NT2/D1 (cell line): ENCODE measurements at regions not wholly inside any gene's neighbourhood (a gene's known extent, or its start where the extent isn't known, plus 50 kb on each side); places are given as distances from the start of the nearest gene placed in this dataset.
"Not testable (repeated sequence)": the region's sequence is repeated elsewhere in the genome, so short reads cannot be mapped to it uniquely, and the experiment has no call there.

Experiments
- DNase-seq: peaks from one replicate; pipeline ENCODE4 v3.0.0-alpha.2; 2011; ENCODE audit warnings: low read depth, low spot score
- H3K27me3 ChIP-seq: 2 replicates; pipeline ENCODE4 v1.6.0; 2011; ENCODE audit warnings: mild to moderate bottlenecking; ENCODE audit not compliant: insufficient read length, insufficient read depth
- H3K36me3 ChIP-seq: 2 replicates; pipeline ENCODE4 v1.6.1; 2011; ENCODE audit warnings: mild to moderate bottlenecking, low read length, mixed read lengths; ENCODE audit not compliant: insufficient read depth, insufficient read length
- H3K4me1 ChIP-seq: 2 replicates; pipeline ENCODE4 v1.5.1; 2011; ENCODE audit not compliant: insufficient read depth, insufficient read length
- H3K4me3 ChIP-seq: 2 replicates; pipeline ENCODE4 v1.5.1; 2011; ENCODE audit warnings: low read depth; ENCODE audit not compliant: insufficient read length
- H3K9ac ChIP-seq: 2 replicates; pipeline ENCODE4 v1.6.0; 2011; ENCODE audit warnings: low read depth; ENCODE audit not compliant: insufficient read length
- H3K9me3 ChIP-seq: 2 replicates; pipeline ENCODE4 v1.5.1; 2011; ENCODE audit warnings: mild to moderate bottlenecking, low read length; ENCODE audit not compliant: insufficient read depth
- SUZ12 ChIP-seq: IDR thresholded peaks from 2 replicates; pipeline ENCODE4 v1.6.1; 2011; ENCODE audit not compliant: insufficient read length, insufficient read depth; ENCODE audit errors: extremely low read depth
- YY1 ChIP-seq: IDR thresholded peaks from 2 replicates; pipeline ENCODE4 v1.6.1; 2011; ENCODE audit not compliant: insufficient read length, insufficient read depth
- ZNF274 ChIP-seq: IDR thresholded peaks from 2 replicates; pipeline ENCODE4 v1.6.1; 2011; ENCODE audit warnings: mild to moderate bottlenecking, low read depth, low read length

GRCh38 chr17:70324031-70324430, 154.7 kb downstream of the KCNJ2 start:
- H3K36me3 ChIP-seq: no peaks in the 10 kb centered on the region
- DNase-seq: no peak
- TF ChIP-seq YY1: no peak
- TF ChIP-seq SUZ12: no peak
- TF ChIP-seq ZNF274: no peak
- no peaks in the 10 kb centered on the region for H3K27me3 ChIP-seq
- no peak overlapping the region for H3K9ac ChIP-seq
- no peaks in the 10 kb centered on the region for H3K4me1 ChIP-seq
- no peaks in the 10 kb centered on the region for H3K9me3 ChIP-seq
- no peak overlapping the region for H3K4me3 ChIP-seq

DNA sequence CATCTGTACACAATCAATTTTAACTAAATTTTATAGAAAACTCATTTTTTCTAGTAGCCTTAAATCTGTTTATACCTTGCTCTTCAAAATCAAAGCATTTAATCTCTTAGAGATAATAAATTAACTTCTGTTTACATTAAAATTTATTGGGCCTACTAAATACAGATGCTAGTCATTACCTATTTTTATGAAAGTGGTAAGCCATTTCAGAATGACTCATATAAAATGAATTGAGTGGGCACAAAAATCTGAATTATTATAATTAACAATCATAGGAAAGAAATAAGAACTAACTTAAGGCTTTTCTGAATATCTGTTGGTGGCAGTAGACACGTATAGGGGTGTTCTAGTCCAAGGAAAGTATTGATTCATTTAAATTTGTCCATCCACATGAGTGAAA, 157.9 kb downstream of the KCNJ2 start:
- Histone ChIP-seq H3K4me1 (no peaks in the 10 kb centered on the region), H3K9me3 (no peaks in the 10 kb centered on the region), H3K4me3 (no peak overlapping the region), H3K9ac (no peak overlapping the region), H3K36me3 (no peaks in the 10 kb centered on the region), H3K27me3 (no peaks in the 10 kb centered on the region)
- DNase-seq: no peak
- TF ChIP-seq YY1 (no peak), SUZ12 (no peak), ZNF274 (no peak)

DNA sequence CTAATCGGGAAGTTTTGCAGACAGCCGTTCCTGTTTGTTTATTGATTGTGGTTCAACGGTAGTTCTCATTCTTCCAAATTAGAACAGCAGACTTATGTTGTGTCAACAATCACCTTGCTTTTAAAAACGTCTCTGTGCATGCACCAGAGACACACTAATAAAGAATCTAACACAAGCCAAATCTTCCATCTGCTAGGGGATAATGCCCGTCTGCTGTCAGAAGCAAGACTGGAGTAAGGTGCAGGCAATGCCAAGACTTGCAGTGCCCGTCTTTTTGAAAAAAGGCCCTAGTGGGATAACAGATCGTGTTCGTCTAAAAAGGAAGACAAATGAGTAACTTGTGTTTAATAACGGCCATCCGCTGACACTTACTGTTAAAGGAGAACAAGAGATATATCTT, 158.4 kb downstream of the KCNJ2 start:
- Histone ChIP-seq H3K4me1 (no peaks in the 10 kb centered on the region), H3K36me3 (no peaks in the 10 kb centered on the region), H3K4me3 (no peak overlapping the region), H3K9ac (no peak overlapping the region), H3K9me3 (no peaks in the 10 kb centered on the region), H3K27me3 (no peaks in the 10 kb centered on the region)
- no peak for DNase-seq
- TF ChIP-seq ZNF274 (no peak), YY1 (no peak), SUZ12 (no peak)

- Histone ChIP-seq H3K36me3 (no peaks in the 10 kb centered on the region), H3K4me3 (no peak overlapping the region), H3K9me3 (no peaks in the 10 kb centered on the region), H3K4me1 (no peaks in the 10 kb centered on the region), H3K27me3 (no peaks in the 10 kb centered on the region), H3K9ac (no peak overlapping the region)
- TF ChIP-seq SUZ12: no peak
- TF ChIP-seq ZNF274: no peak
- TF ChIP-seq YY1: no peak
- DNase-seq: no peak
These were observed 160.4 kb downstream of the KCNJ2 start for GRCh38 chr17:70329721-70330120.

- H3K27me3 ChIP-seq, H3K4me3 ChIP-seq, H3K36me3 ChIP-seq, H3K9ac ChIP-seq, H3K9me3 ChIP-seq, DNase-seq, H3K4me1 ChIP-seq: not testable (repeated sequence)
These were observed 161.7 kb downstream of the KCNJ2 start for GRCh38 chr17:70331066-70331465.

GRCh38 chr17:70332356-70333210, 163.3 kb downstream of the KCNJ2 start:
- H3K4me1 ChIP-seq: no peaks in the 10 kb centered on the region
- no peaks in the 10 kb centered on the region for H3K36me3 ChIP-seq
- H3K9ac ChIP-seq: no peak overlapping the region
- no peak for DNase-seq
- TF ChIP-seq YY1 (no peak), SUZ12 (no peak), ZNF274 (no peak)
- H3K4me3 ChIP-seq: no peak overlapping the region
- no peaks in the 10 kb centered on the region for H3K9me3 ChIP-seq
- H3K27me3 ChIP-seq: no peaks in the 10 kb centered on the region

DNA sequence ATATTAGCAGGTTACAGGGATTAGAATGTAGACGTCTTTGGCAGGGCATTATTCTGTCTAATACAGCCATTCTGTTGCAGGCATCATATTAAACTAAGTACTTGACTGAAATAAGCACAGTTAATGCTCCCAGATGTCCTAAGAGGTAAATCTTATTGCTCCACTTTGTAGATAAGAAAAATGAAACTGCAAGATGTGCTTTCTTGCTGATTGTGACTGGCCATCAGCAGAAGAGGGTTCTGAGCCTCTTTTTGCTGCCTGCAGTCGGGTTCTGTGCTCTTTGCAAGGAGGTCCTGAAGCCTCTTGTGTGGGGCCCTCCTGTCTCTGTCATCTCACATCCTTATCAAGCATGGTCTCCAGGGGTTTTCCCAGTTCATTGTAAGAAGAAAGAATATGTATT, 167.1 kb downstream of the KCNJ2 start:
- H3K36me3 ChIP-seq: no peaks in the 10 kb centered on the region
- TF ChIP-seq SUZ12 (no peak), ZNF274 (no peak), YY1 (no peak)
- no peaks in the 10 kb centered on the region for H3K4me1 ChIP-seq
- no peaks in the 10 kb centered on the region for H3K9me3 ChIP-seq
- no peaks in the 10 kb centered on the region for H3K27me3 ChIP-seq
- no peak for DNase-seq
- no peak overlapping the region for H3K9ac ChIP-seq
- H3K4me3 ChIP-seq: no peak overlapping the region

GRCh38 chr17:70338946-70339354, 169.6 kb downstream of the KCNJ2 start:
- DNase-seq: no peak
- no peak overlapping the region for H3K4me3 ChIP-seq
- no peaks in the 10 kb centered on the region for H3K9me3 ChIP-seq
- no peak for TF ChIP-seq YY1
- TF ChIP-seq SUZ12: no peak
- TF ChIP-seq ZNF274: no peak
- H3K4me1 ChIP-seq: no peaks in the 10 kb centered on the region
- no peak overlapping the region for H3K9ac ChIP-seq
- no peaks in the 10 kb centered on the region for H3K27me3 ChIP-seq
- no peaks in the 10 kb centered on the region for H3K36me3 ChIP-seq
